ENCODE measurements at regions not wholly inside any gene's neighbourhood (a gene's known extent, or its start where the extent isn't known, plus 50 kb on each side); places are given as distances from the start of the nearest gene placed in this dataset.
A peak's percentile ranks its signal among the peaks of the same experiment; 100 is the strongest.

GRCh38 chr7:106175507-106175906 is 63.4 kb upstream of the SYPL1 start:
- FAIRE-seq = no peak

GRCh38 chr7:106170651-106171050 is 58.5 kb upstream of the SYPL1 start:
- 70% methylated on average over 5 of the region's 5 CpGs for WGBS (ENCODE audit: missing lambda C conversion rate)
- H3K4me1 ChIP-seq = no peaks in the 10 kb centered on the region
- DNase-seq (ENCODE audit: low read depth in 1 of 2, low spot score in 1 of 2) (no peak), FAIRE-seq (no peak), ATAC-seq (0 out of 6 replicates have a peak, but pooled peaks of 1 of the 2 experiments have one; percentile 9)
- H3K9me3 ChIP-seq = no peaks in the 10 kb centered on the region
- no peak overlapping the region for H3K4me3 ChIP-seq
- H3K4me2 ChIP-seq = no peak overlapping the region
- POLR2A ChIA-PET = no interaction called here
- H3K27ac ChIP-seq = no peak overlapping the region
- CTCF ChIA-PET = interaction anchor here (0.8 to 23.9 kb wide), 6 partner anchors 7 to 372 kb away, joined by 4 to 487 read pairs (median 88); no protein-coding TSS in a partner anchor
- no peak for TF ChIP-seq RARB (CRISPR knock-in tag; IDR thresholded peaks at IDR 0.05)
- no peak for TF ChIP-seq POLR2AphosphoS2 (conservative IDR thresholded peaks at IDR 0.05; ENCODE audit: low read length)
- no peak for TF ChIP-seq ZNF302 (CRISPR knock-in tag; IDR thresholded peaks at IDR 0.05)
- no peak for TF ChIP-seq BCL3 (IDR thresholded peaks at IDR 0.05)
- no peak for TF ChIP-seq ZFP36 (IDR thresholded peaks at IDR 0.05; ENCODE audit: borderline replicate concordance, partially characterized antibody)

More at GRCh38 chr7:106175507-106175906, 63.4 kb upstream of the SYPL1 start:
- H3K4me2 ChIP-seq = no peak overlapping the region
- CTCF ChIA-PET = interaction anchor here (1.0 to 14.4 kb wide), 25 partner anchors 9 to 577 kb away, joined by 3 to 289 read pairs (median 4); partner anchors contain the start of gene CCDC71L
- 55% methylated on average over 1 of the region's 1 CpG for WGBS (ENCODE audit: missing lambda C conversion rate)
- no peak overlapping the region for H3K27ac ChIP-seq
- ATAC-seq (no peak), DNase-seq (ENCODE audit: low read depth in 1 of 2, low spot score in 1 of 2) (no peak)
- no peak overlapping the region for H3K4me3 ChIP-seq
- POLR2A ChIA-PET = interaction anchor here (2.4 kb wide), 1 partner anchor 287 kb away, joined by 10 read pairs; no protein-coding TSS in a partner anchor
- no peak for TF ChIP-seq ZC3H11A (IDR thresholded peaks at IDR 0.05)
- TF ChIP-seq SMC3 (IDR thresholded peaks at IDR 0.05) = no peak
- TF ChIP-seq FOXS1 (CRISPR knock-in tag; IDR thresholded peaks at IDR 0.05) = no peak
- no peak for TF ChIP-seq SREBF2 (IDR thresholded peaks at IDR 0.05)
- TF ChIP-seq HOXA7 (CRISPR knock-in tag; IDR thresholded peaks at IDR 0.05) = no peak
- TF ChIP-seq ZSCAN20 (CRISPR knock-in tag; IDR thresholded peaks at IDR 0.05) = no peak
- TF ChIP-seq TP53 (CRISPR knock-in tag; IDR thresholded peaks at IDR 0.05) = no peak
- TF ChIP-seq CBX8 (IDR thresholded peaks at IDR 0.05) = no peak
- TF ChIP-seq BHLHE40 (IDR thresholded peaks at IDR 0.05; ENCODE audit: low read depth, low read length) = no peak
- no peak for TF ChIP-seq ESRRA (IDR thresholded peaks at IDR 0.05; ENCODE audit: borderline replicate concordance, low read length)
- TF ChIP-seq PBX3 (IDR thresholded peaks at IDR 0.05) = no peak
- TF ChIP-seq ELK1 (IDR thresholded peaks at IDR 0.05; ENCODE audit: low read depth, low read length) = no peak
- no peak for TF ChIP-seq TFCP2L1 (CRISPR knock-in tag; IDR thresholded peaks at IDR 0.05)
- TF ChIP-seq HES2 (IDR thresholded peaks at IDR 0.05) = no peak
- no peak for TF ChIP-seq E2F6 (IDR thresholded peaks at IDR 0.05; ENCODE audit: borderline replicate concordance, low read depth)
- H3K4me1 ChIP-seq = peaks cover 19% of the 10 kb centered on the region
- no peaks in the 10 kb centered on the region for H3K9me3 ChIP-seq

All from A549 (cell line).